ENCODE measurements at regions not wholly inside any gene's neighbourhood (a gene's known extent, or its start where the extent isn't known, plus 50 kb on each side); places are given as distances from the start of the nearest gene placed in this dataset.

- H3K36me3 ChIP-seq (ENCODE audit: low read depth, low read length) = no peaks in the 10 kb centered on the region
- no peak overlapping the region for H3K4me3 ChIP-seq (ENCODE audit: low read length)
- no TSS peak for BruUV-seq (replicated peaks)
- H3K4me1 ChIP-seq (ENCODE audit: insufficient read depth, low read length) = no peaks in the 10 kb centered on the region
- ChIA-PET POLR2A (ENCODE audit: unreplicated experiment) (no interaction called here), CTCF (no interaction called here)
- H3K9ac ChIP-seq (ENCODE audit: low read length) = no peak overlapping the region
- H4K20me1 ChIP-seq (ENCODE audit: low read length) = no peaks in the 10 kb centered on the region
- no peak overlapping the region for H3K4me2 ChIP-seq (ENCODE audit: low read length)
- no peaks in the 10 kb centered on the region for H3K9me3 ChIP-seq (ENCODE audit: low read length)
- H3K9me2 ChIP-seq (replicated peaks; ENCODE audit: low read length) = no peaks in the 10 kb centered on the region
- no peak overlapping the region for H2AFZ ChIP-seq (ENCODE audit: low read length)
- H3K27me3 ChIP-seq (ENCODE audit: low read length) = peaks cover 16% of the 10 kb centered on the region; the same call in 1 of the 2 replicates
- intact Hi-C loops (cut with micrococcal nuclease) = no loop called here
- no peak for TF ChIP-seq EZH2 (IDR thresholded peaks at IDR 0.05; ENCODE audit: low read length, unreplicated experiment)
- H3K27ac ChIP-seq (ENCODE audit: low read length) = no peak overlapping the region
- no peak for ATAC-seq
- H3K79me2 ChIP-seq (ENCODE audit: low read length) = no peaks in the 10 kb centered on the region
- DNase-seq = no peak
- H3F3A ChIP-seq (ENCODE audit: low read length, unreplicated experiment) = no peaks in the 10 kb centered on the region
Measured at GRCh38 chr10:104512800-104513199, 128.3 kb upstream of the SORCS3 start.

GRCh38 chr10:104515678-104516199 lies 125.4 kb upstream of the SORCS3 start:
- CTCF ChIA-PET = no interaction called here
- no peaks in the 10 kb centered on the region for H3K4me1 ChIP-seq (ENCODE audit: insufficient read depth, low read length)
- H3K9me3 ChIP-seq (ENCODE audit: low read length) = no peaks in the 10 kb centered on the region
- H4K20me1 ChIP-seq (ENCODE audit: low read length) = no peaks in the 10 kb centered on the region
- no peak overlapping the region for H3K4me3 ChIP-seq (ENCODE audit: low read length)
- H3K9me2 ChIP-seq (replicated peaks; ENCODE audit: low read length) = no peaks in the 10 kb centered on the region
- POLR2A ChIA-PET (ENCODE audit: unreplicated experiment) = no interaction called here
- H3K36me3 ChIP-seq (ENCODE audit: low read depth, low read length) = no peaks in the 10 kb centered on the region
- no peak overlapping the region for H3K27ac ChIP-seq (ENCODE audit: low read length)
- H3F3A ChIP-seq (ENCODE audit: low read length, unreplicated experiment) = no peaks in the 10 kb centered on the region
- peaks cover 14% of the 10 kb centered on the region; the same call in 1 of the 2 replicates for H3K27me3 ChIP-seq (ENCODE audit: low read length)
- no TSS peak for BruUV-seq (replicated peaks)
- no peak overlapping the region for H3K9ac ChIP-seq (ENCODE audit: low read length)
- intact Hi-C loops (cut with micrococcal nuclease) = no loop called here
- no peak for DNase-seq
- no peak overlapping the region for H2AFZ ChIP-seq (ENCODE audit: low read length)
- no peaks in the 10 kb centered on the region for H3K79me2 ChIP-seq (ENCODE audit: low read length)
- ATAC-seq = no peak
- no peak for TF ChIP-seq CTCF (conservative IDR thresholded peaks at IDR 0.05; ENCODE audit: low read depth, low read length)
- TF ChIP-seq EZH2phosphoT487 (IDR thresholded peaks at IDR 0.05; ENCODE audit: borderline replicate concordance, low read length) = no peak
- no peak for TF ChIP-seq EZH2 (IDR thresholded peaks at IDR 0.05; ENCODE audit: low read length, unreplicated experiment)
- no peak overlapping the region for H3K4me2 ChIP-seq (ENCODE audit: low read length)

- no peak overlapping the region for H3K27ac ChIP-seq (ENCODE audit: low read length)
- no peaks in the 10 kb centered on the region for H3K79me2 ChIP-seq (ENCODE audit: low read length)
- H3K4me3 ChIP-seq (ENCODE audit: low read length) = no peak overlapping the region
- no peaks in the 10 kb centered on the region for H3K9me3 ChIP-seq (ENCODE audit: low read length)
- intact Hi-C loops (cut with micrococcal nuclease) = no loop called here
- CTCF ChIA-PET = no interaction called here
- ATAC-seq = no peak
- TF ChIP-seq EZH2phosphoT487 (IDR thresholded peaks at IDR 0.05; ENCODE audit: borderline replicate concordance, low read length) = no peak
- no peak for TF ChIP-seq CTCF (conservative IDR thresholded peaks at IDR 0.05; ENCODE audit: low read depth, low read length)
- no peak for TF ChIP-seq EZH2 (IDR thresholded peaks at IDR 0.05; ENCODE audit: low read length, unreplicated experiment)
- H4K20me1 ChIP-seq (ENCODE audit: low read length) = no peaks in the 10 kb centered on the region
- no peak overlapping the region for H2AFZ ChIP-seq (ENCODE audit: low read length)
- no peaks in the 10 kb centered on the region for H3K9me2 ChIP-seq (replicated peaks; ENCODE audit: low read length)
- no peaks in the 10 kb centered on the region for H3F3A ChIP-seq (ENCODE audit: low read length, unreplicated experiment)
- no peak overlapping the region for H3K9ac ChIP-seq (ENCODE audit: low read length)
- no peaks in the 10 kb centered on the region for H3K36me3 ChIP-seq (ENCODE audit: low read depth, low read length)
- H3K27me3 ChIP-seq (ENCODE audit: low read length) = peaks cover 14% of the 10 kb centered on the region; the same call in 1 of the 2 replicates
- no TSS peak for BruUV-seq (replicated peaks)
- no peak overlapping the region for H3K4me2 ChIP-seq (ENCODE audit: low read length)
- H3K4me1 ChIP-seq (ENCODE audit: insufficient read depth, low read length) = no peaks in the 10 kb centered on the region
- no peak for DNase-seq
- POLR2A ChIA-PET (ENCODE audit: unreplicated experiment) = no interaction called here
Measured at GRCh38 chr10:104516986-104517385, 124.1 kb upstream of the SORCS3 start.
